ENCODE measurements at regions not wholly inside any gene's neighbourhood (a gene's known extent, or its start where the extent isn't known, plus 50 kb on each side); places are given as distances from the start of the nearest gene placed in this dataset.

GRCh38 chr3:115363071-115363470 lies 216.0 kb upstream of the ZBTB20 start:
- H3K27me3 ChIP-seq (ENCODE audit: control insufficient read depth in 1 of 2, insufficient read depth in 2 of 2, low read length in 2 of 2): no peaks in the 10 kb centered on the region
- no peak overlapping the region for H3K4me3 ChIP-seq (ENCODE audit: low read depth in 1 of 2, low read length in 2 of 2)
- no peaks in the 10 kb centered on the region for H3K36me3 ChIP-seq (ENCODE audit: control insufficient read depth in 2 of 2, insufficient read depth in 2 of 2, low read length in 1 of 2)
- H3K4me1 ChIP-seq (ENCODE audit: control insufficient read depth in 2 of 2, insufficient read depth in 2 of 2, low read length in 1 of 2): no peaks in the 10 kb centered on the region
- no peak overlapping the region for H3K27ac ChIP-seq (ENCODE audit: low read depth in 2 of 2, low read length in 1 of 2)
- WGBS, 2 donors: 90 to 98% methylated on average over 1 of the region's 1 CpG
- no peaks in the 10 kb centered on the region for H3K9me3 ChIP-seq (ENCODE audit: control insufficient read depth in 2 of 2, insufficient read depth in 1 of 2, low read depth in 1 of 2, low read length in 1 of 2)

DNA sequence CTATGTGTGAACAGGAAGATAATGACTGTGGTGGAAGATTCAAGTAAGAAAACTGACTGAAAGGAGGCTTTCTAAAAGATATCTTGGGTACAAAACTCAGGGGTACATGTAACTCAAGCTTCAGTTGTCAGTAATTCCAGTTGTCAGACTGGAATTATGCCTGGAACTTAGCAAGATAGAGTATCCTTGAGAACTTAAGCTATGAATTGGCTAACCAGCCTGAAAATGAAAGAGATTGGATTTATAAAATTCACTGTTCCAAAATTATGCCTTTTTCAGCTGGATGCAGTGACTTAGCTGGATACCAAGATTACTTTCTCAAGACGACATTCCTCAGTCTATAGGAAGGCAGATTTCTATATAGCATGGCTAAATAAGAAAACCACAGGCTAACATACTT lies 221.9 kb upstream of the ZBTB20 start:
- H3K4me3 ChIP-seq (ENCODE audit: low read depth in 1 of 2, low read length in 2 of 2): no peak overlapping the region
- no peaks in the 10 kb centered on the region for H3K4me1 ChIP-seq (ENCODE audit: control insufficient read depth in 2 of 2, insufficient read depth in 2 of 2, low read length in 1 of 2)
- H3K9me3 ChIP-seq (ENCODE audit: control insufficient read depth in 2 of 2, insufficient read depth in 1 of 2, low read depth in 1 of 2, low read length in 1 of 2): no peaks in the 10 kb centered on the region
- H3K36me3 ChIP-seq (ENCODE audit: control insufficient read depth in 2 of 2, insufficient read depth in 2 of 2, low read length in 1 of 2): no peaks in the 10 kb centered on the region
- 72 to 73% methylated on average over 1 of the region's 1 CpG for WGBS, 2 donors
- H3K27ac ChIP-seq (ENCODE audit: low read depth in 2 of 2, low read length in 1 of 2): no peak overlapping the region
- H3K27me3 ChIP-seq (ENCODE audit: control insufficient read depth in 1 of 2, insufficient read depth in 2 of 2, low read length in 2 of 2): no peaks in the 10 kb centered on the region

DNA sequence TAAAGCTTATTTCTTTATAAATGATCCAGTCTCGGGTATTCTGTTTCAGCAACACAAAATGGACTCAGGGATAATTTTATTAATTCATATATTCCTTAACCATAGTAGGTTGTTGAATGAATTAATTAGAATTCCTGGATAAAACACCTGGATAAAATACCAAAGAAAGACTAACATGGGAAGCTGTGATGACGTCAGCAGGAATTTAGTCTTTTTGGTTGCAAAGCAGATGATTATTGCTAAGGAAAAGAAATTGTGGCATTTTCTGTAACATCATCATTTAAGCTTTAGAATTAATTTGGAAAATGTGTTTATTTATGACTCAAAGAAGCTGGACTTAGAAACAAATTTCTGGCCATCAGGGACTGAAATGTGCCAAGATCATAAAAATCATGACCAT lies 228.3 kb upstream of the ZBTB20 start:
- 87% methylated on average over 2 of the region's 2 CpGs for WGBS, 2 donors

GRCh38 chr3:115380883-115381572 lies 233.9 kb upstream of the ZBTB20 start:
- WGBS, 2 donors: 87 to 96% methylated on average over 3 of the region's 3 CpGs
- H3K36me3 ChIP-seq (ENCODE audit: control insufficient read depth in 2 of 2, insufficient read depth in 2 of 2, low read length in 1 of 2): no peaks in the 10 kb centered on the region
- H3K27me3 ChIP-seq (ENCODE audit: control insufficient read depth in 1 of 2, insufficient read depth in 2 of 2, low read length in 2 of 2): no peaks in the 10 kb centered on the region
- H3K27ac ChIP-seq (ENCODE audit: low read depth in 2 of 2, low read length in 1 of 2): no peak overlapping the region
- H3K4me1 ChIP-seq (ENCODE audit: control insufficient read depth in 2 of 2, insufficient read depth in 2 of 2, low read length in 1 of 2): no peaks in the 10 kb centered on the region
- no peak overlapping the region for H3K4me3 ChIP-seq (ENCODE audit: low read depth in 1 of 2, low read length in 2 of 2)
- no peaks in the 10 kb centered on the region for H3K9me3 ChIP-seq (ENCODE audit: control insufficient read depth in 2 of 2, insufficient read depth in 1 of 2, low read depth in 1 of 2, low read length in 1 of 2)

More for the DNA sequence above, 228.3 kb upstream of the ZBTB20 start:
- Histone ChIP-seq H3K4me3 (ENCODE audit: low read depth in 1 of 2, low read length in 2 of 2) (no peak overlapping the region), H3K27me3 (ENCODE audit: control insufficient read depth in 1 of 2, insufficient read depth in 2 of 2, low read length in 2 of 2) (no peaks in the 10 kb centered on the region), H3K9me3 (ENCODE audit: control insufficient read depth in 2 of 2, insufficient read depth in 1 of 2, low read depth in 1 of 2, low read length in 1 of 2) (no peaks in the 10 kb centered on the region), H3K4me1 (ENCODE audit: control insufficient read depth in 2 of 2, insufficient read depth in 2 of 2, low read length in 1 of 2) (no peaks in the 10 kb centered on the region), H3K27ac (ENCODE audit: low read depth in 2 of 2, low read length in 1 of 2) (no peak overlapping the region), H3K36me3 (ENCODE audit: control insufficient read depth in 2 of 2, insufficient read depth in 2 of 2, low read length in 1 of 2) (no peaks in the 10 kb centered on the region)

DNA sequence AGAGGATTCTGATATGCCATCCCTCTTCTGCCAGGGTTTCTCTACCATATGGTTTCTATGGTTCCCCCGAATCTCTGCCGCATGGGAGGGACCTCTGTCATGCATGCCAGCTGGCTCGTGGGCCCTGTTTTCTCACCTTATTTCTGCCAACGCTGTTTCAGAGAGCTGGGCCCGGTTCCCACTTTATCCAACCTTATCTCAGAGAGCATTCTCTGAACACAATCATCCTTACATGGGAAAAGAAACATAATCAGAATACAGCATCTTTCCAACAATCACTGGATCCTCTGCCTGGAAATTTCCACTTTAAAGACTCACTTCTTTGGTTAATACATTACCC lies 234.5 kb upstream of the ZBTB20 start:
- 44 to 45% methylated on average over 5 of the region's 5 CpGs for WGBS, 2 donors
- H3K4me3 ChIP-seq (ENCODE audit: low read depth in 1 of 2, low read length in 2 of 2): no peak overlapping the region
- H3K27me3 ChIP-seq (ENCODE audit: control insufficient read depth in 1 of 2, insufficient read depth in 2 of 2, low read length in 2 of 2): no peaks in the 10 kb centered on the region
- no peaks in the 10 kb centered on the region for H3K9me3 ChIP-seq (ENCODE audit: control insufficient read depth in 2 of 2, insufficient read depth in 1 of 2, low read depth in 1 of 2, low read length in 1 of 2)
- H3K27ac ChIP-seq (ENCODE audit: low read depth in 2 of 2, low read length in 1 of 2): no peak overlapping the region
- H3K36me3 ChIP-seq (ENCODE audit: control insufficient read depth in 2 of 2, insufficient read depth in 2 of 2, low read length in 1 of 2): no peaks in the 10 kb centered on the region
- H3K4me1 ChIP-seq (ENCODE audit: control insufficient read depth in 2 of 2, insufficient read depth in 2 of 2, low read length in 1 of 2): no peaks in the 10 kb centered on the region

DNA sequence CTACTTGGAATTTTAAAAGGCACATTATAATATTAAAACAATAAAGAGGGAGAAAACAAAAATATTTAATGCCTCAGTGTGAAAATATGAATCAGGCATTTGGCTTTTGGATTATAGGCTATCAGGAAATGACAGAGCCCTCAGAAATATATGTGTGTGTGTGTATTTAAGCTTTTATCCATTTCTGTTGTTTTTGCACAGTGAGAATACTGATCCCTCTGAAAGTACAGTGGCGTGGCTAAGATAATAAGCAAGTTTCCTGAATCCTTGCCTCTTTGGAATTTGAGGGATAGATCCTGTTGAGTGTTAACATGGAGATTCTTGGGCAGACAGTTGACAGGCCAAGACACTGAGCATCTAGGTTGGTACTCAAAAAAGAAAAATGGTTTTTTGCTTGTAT lies 234.8 kb upstream of the ZBTB20 start:
- Histone ChIP-seq H3K9me3 (ENCODE audit: control insufficient read depth in 2 of 2, insufficient read depth in 1 of 2, low read depth in 1 of 2, low read length in 1 of 2) (no peaks in the 10 kb centered on the region), H3K4me3 (ENCODE audit: low read depth in 1 of 2, low read length in 2 of 2) (no peak overlapping the region), H3K27me3 (ENCODE audit: control insufficient read depth in 1 of 2, insufficient read depth in 2 of 2, low read length in 2 of 2) (no peaks in the 10 kb centered on the region), H3K4me1 (ENCODE audit: control insufficient read depth in 2 of 2, insufficient read depth in 2 of 2, low read length in 1 of 2) (no peaks in the 10 kb centered on the region), H3K36me3 (ENCODE audit: control insufficient read depth in 2 of 2, insufficient read depth in 2 of 2, low read length in 1 of 2) (no peaks in the 10 kb centered on the region), H3K27ac (ENCODE audit: low read depth in 2 of 2, low read length in 1 of 2) (no peak overlapping the region)
- WGBS, 2 donors: 77 to 95% methylated on average over 1 of the region's 1 CpG

DNA sequence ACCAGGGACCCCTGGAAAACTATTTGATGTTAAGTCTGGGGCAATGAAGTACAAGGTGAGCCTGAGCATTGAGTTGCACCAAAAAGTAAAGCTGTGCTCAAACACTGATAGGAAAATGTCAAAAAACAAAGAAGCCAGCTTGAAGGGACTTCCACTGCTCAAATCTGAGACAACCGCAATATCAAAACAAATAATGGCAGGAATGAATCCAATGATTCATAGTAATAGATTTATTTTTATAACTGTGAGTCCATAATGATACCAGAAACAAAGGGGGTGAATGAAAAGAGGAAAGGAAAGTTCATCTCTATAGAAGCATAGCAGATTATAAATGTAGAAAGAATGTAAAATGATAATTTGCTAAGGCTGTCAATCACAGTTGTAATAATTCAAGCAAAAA lies 237.3 kb upstream of the ZBTB20 start:
- H3K36me3 ChIP-seq (ENCODE audit: control insufficient read depth in 2 of 2, insufficient read depth in 2 of 2, low read length in 1 of 2): no peaks in the 10 kb centered on the region
- no peaks in the 10 kb centered on the region for H3K9me3 ChIP-seq (ENCODE audit: control insufficient read depth in 2 of 2, insufficient read depth in 1 of 2, low read depth in 1 of 2, low read length in 1 of 2)
- H3K4me3 ChIP-seq (ENCODE audit: low read depth in 1 of 2, low read length in 2 of 2): no peak overlapping the region
- no peaks in the 10 kb centered on the region for H3K4me1 ChIP-seq (ENCODE audit: control insufficient read depth in 2 of 2, insufficient read depth in 2 of 2, low read length in 1 of 2)
- no peak overlapping the region for H3K27ac ChIP-seq (ENCODE audit: low read depth in 2 of 2, low read length in 1 of 2)
- WGBS, 2 donors: 89 to 95% methylated on average over 1 of the region's 1 CpG
- no peaks in the 10 kb centered on the region for H3K27me3 ChIP-seq (ENCODE audit: control insufficient read depth in 1 of 2, insufficient read depth in 2 of 2, low read length in 2 of 2)

- H3K27ac ChIP-seq (ENCODE audit: low read depth in 2 of 2, low read length in 1 of 2): no peak overlapping the region
- H3K4me1 ChIP-seq (ENCODE audit: control insufficient read depth in 2 of 2, insufficient read depth in 2 of 2, low read length in 1 of 2): no peaks in the 10 kb centered on the region
- 82 to 87% methylated on average over 7 of the region's 7 CpGs for WGBS, 2 donors
- H3K36me3 ChIP-seq (ENCODE audit: control insufficient read depth in 2 of 2, insufficient read depth in 2 of 2, low read length in 1 of 2): no peaks in the 10 kb centered on the region
- H3K27me3 ChIP-seq (ENCODE audit: control insufficient read depth in 1 of 2, insufficient read depth in 2 of 2, low read length in 2 of 2): no peaks in the 10 kb centered on the region
- H3K4me3 ChIP-seq (ENCODE audit: low read depth in 1 of 2, low read length in 2 of 2): no peak overlapping the region
- no peaks in the 10 kb centered on the region for H3K9me3 ChIP-seq (ENCODE audit: control insufficient read depth in 2 of 2, insufficient read depth in 1 of 2, low read depth in 1 of 2, low read length in 1 of 2)
These were observed 237.3 kb upstream of the GAP43 start for GRCh38 chr3:115385774-115386730.

DNA sequence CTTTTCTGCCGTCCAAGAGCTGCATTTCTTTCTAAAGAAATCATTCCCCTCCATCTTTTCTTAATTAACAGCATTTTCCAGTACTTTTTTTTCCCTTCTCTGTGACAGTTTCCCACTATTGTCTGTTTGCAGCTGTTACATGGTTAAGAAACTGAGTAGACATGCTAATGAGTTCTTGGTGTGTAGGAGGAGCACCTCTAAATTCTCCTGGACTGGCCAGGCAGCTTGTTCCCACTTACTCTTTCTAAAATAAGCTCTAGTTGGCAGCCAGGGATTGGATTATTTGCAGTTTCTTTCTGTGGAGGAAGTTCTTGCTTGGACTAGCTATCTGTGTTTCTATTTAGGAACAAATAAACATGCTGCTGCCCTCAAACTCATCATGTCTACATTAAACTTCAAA lies 235.1 kb upstream of the GAP43 start:
- no peak overlapping the region for H3K27ac ChIP-seq (ENCODE audit: low read depth in 2 of 2, low read length in 1 of 2)
- H3K36me3 ChIP-seq (ENCODE audit: control insufficient read depth in 2 of 2, insufficient read depth in 2 of 2, low read length in 1 of 2): no peaks in the 10 kb centered on the region
- H3K4me3 ChIP-seq (ENCODE audit: low read depth in 1 of 2, low read length in 2 of 2): no peak overlapping the region
- 52 to 76% methylated on average over 1 of the region's 1 CpG for WGBS, 2 donors
- no peaks in the 10 kb centered on the region for H3K27me3 ChIP-seq (ENCODE audit: control insufficient read depth in 1 of 2, insufficient read depth in 2 of 2, low read length in 2 of 2)
- no peaks in the 10 kb centered on the region for H3K9me3 ChIP-seq (ENCODE audit: control insufficient read depth in 2 of 2, insufficient read depth in 1 of 2, low read depth in 1 of 2, low read length in 1 of 2)
- H3K4me1 ChIP-seq (ENCODE audit: control insufficient read depth in 2 of 2, insufficient read depth in 2 of 2, low read length in 1 of 2): no peaks in the 10 kb centered on the region

- no peak overlapping the region for H3K27ac ChIP-seq (ENCODE audit: low read depth in 2 of 2, low read length in 1 of 2)
- no peaks in the 10 kb centered on the region for H3K4me1 ChIP-seq (ENCODE audit: control insufficient read depth in 2 of 2, insufficient read depth in 2 of 2, low read length in 1 of 2)
- H3K9me3 ChIP-seq (ENCODE audit: control insufficient read depth in 2 of 2, insufficient read depth in 1 of 2, low read depth in 1 of 2, low read length in 1 of 2): no peaks in the 10 kb centered on the region
- no peak overlapping the region for H3K4me3 ChIP-seq (ENCODE audit: low read depth in 1 of 2, low read length in 2 of 2)
- no peaks in the 10 kb centered on the region for H3K36me3 ChIP-seq (ENCODE audit: control insufficient read depth in 2 of 2, insufficient read depth in 2 of 2, low read length in 1 of 2)
- 63 to 66% methylated on average over 3 of the region's 3 CpGs for WGBS, 2 donors
- H3K27me3 ChIP-seq (ENCODE audit: control insufficient read depth in 1 of 2, insufficient read depth in 2 of 2, low read length in 2 of 2): no peaks in the 10 kb centered on the region
These were observed 234.5 kb upstream of the GAP43 start for GRCh38 chr3:115388811-115389210.

Measured in esophagus (tissue), 2 donors.